GDM1 (cell line): ENCODE measurements at regions not wholly inside any gene's neighbourhood (a gene's known extent, or its start where the extent isn't known, plus 50 kb on each side); places are given as distances from the start of the nearest gene placed in this dataset.
"Not testable (repeated sequence)": the region's sequence is repeated elsewhere in the genome, so short reads cannot be mapped to it uniquely, and the experiment has no call there.

ENCODE experiments used
- DNase-seq: peaks from one replicate; lab custom pipeline; 2025; lab: John Stamatoyannopoulos, UW

GRCh38 chr17:5962371-5962770, 107.8 kb upstream of the WSCD1 start:
- no peak for DNase-seq

- DNase-seq = no peak
Observed at GRCh38 chr17:5971969-5972368, 98.2 kb upstream of the WSCD1 start.

- no peak for DNase-seq
Observed at GRCh38 chr17:5973410-5973809, 96.8 kb upstream of the WSCD1 start.

- DNase-seq = no peak
Observed at GRCh38 chr17:5975661-5976060, 94.5 kb upstream of the WSCD1 start.

- DNase-seq = no peak
Observed at GRCh38 chr17:5976251-5976650, 93.9 kb upstream of the WSCD1 start.

- no peak for DNase-seq
Observed at GRCh38 chr17:5978496-5978895, 91.7 kb upstream of the WSCD1 start.

GRCh38 chr17:5980941-5981340, 89.2 kb upstream of the WSCD1 start:
- DNase-seq = no peak

GRCh38 chr17:5986644-5987043, 83.5 kb upstream of the WSCD1 start:
- DNase-seq = no peak

GRCh38 chr17:6000426-6000825, 69.8 kb upstream of the WSCD1 start:
- no peak for DNase-seq

- not testable (repeated sequence) for DNase-seq
Observed at GRCh38 chr17:6003221-6003620, 67.0 kb upstream of the WSCD1 start.

- no peak for DNase-seq
Observed at GRCh38 chr17:6005939-6006338, 64.2 kb upstream of the WSCD1 start.

GRCh38 chr17:6011206-6011605, 59.0 kb upstream of the WSCD1 start:
- no peak for DNase-seq

GRCh38 chr17:6018788-6019187, 51.4 kb upstream of the WSCD1 start:
- DNase-seq = no peak

GRCh38 chr17:6019959-6020358, 50.2 kb upstream of the WSCD1 start:
- DNase-seq = no peak

- no peak for DNase-seq
Observed at GRCh38 chr17:6020376-6021010, 49.7 kb upstream of the WSCD1 start.
